CD4-positive, alpha-beta T cell treated with Interleukin-1 beta for 1 hour (primary cell): ENCODE measurements at regions not wholly inside any gene's neighbourhood (a gene's known extent, or its start where the extent isn't known, plus 50 kb on each side); places are given as distances from the start of the nearest gene placed in this dataset.
"Not testable (repeated sequence)": the region's sequence is repeated elsewhere in the genome, so short reads cannot be mapped to it uniquely, and the experiment has no call there.

Experiments
- DNase-seq, 2 donors: peaks; one replicate each; pipeline ENCODE4 v3.0.0-alpha.2; 2020 to 2022

DNA sequence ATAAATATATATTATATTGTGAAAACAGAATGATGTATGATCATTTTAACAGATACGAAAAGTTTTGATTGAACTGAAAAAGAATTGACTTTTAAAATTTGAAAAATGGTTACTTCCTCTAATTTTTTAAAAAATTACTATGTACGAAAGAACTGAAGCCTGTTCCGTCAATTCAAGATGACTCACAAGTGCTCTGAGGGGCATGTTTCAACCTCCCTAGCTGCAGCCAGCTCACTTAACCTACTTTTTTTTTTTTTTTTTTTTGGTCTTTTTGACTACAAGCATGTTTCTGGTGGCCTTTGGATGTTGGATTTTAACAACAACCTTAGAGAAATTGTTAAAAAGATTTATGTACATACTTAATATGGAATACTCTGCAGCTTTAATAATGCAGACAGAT lies 1139.3 kb downstream of the DIAPH3 start:
- no peak for DNase-seq

DNA sequence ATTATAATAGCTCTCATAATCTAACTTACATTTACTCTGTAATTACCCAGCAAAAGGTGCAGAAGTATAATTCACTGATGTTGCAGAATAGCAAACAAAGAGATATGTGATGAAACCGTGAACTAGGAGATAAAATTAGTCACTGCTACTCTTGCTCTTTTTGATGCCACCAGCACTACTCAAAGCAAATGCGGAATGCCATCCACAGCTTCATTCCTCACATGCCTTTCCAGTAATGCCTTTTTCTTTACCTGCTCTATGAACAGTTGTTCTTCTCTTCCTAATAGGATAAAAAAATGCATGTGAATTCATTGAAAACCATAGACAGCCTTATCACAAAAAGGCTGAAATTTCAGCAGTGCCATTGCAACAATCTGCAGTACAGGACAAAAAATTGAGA lies 1129.5 kb downstream of the DIAPH3 start:
- no peak for DNase-seq

DNA sequence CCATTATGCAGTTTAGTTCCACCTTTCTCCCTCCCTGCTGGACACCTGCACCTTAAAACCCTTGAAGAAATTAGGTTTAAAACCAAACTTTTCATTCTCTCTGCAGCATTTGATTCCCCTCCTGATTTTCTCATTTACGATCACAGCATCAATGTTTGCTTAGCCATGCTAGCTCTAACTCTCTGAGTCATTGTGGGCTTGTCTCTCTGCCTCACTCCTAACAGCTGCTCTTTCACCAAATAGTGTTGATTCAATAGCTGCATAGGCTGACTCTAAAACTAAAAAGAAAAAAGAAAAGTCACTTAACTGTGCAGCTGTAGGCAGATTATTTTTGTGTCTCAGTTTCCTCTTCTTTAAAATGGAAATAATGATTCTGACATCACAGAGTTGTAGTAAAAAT lies 1124.9 kb downstream of the DIAPH3 start:
- DNase-seq, result no peak

DNA sequence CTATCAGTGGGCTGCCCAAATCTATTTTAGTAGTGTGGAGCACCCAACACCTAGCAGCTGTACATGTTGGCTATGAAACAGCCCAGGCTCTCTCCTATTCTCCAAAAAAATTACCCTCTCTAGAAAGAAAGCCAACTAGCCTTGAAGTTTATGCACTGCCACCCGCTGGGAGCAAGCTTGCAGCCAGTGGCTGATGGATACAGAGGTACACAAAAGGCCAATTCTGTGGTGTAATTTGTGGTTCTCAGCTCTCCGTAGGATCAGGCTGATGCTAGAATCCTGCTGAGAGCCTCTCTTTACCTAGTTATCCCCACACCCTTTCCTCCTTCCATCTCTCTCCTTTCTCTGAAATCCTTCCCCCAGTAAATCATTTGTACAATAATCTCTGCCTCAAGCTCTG lies 1120.7 kb downstream of the DIAPH3 start:
- no peak for DNase-seq

DNA sequence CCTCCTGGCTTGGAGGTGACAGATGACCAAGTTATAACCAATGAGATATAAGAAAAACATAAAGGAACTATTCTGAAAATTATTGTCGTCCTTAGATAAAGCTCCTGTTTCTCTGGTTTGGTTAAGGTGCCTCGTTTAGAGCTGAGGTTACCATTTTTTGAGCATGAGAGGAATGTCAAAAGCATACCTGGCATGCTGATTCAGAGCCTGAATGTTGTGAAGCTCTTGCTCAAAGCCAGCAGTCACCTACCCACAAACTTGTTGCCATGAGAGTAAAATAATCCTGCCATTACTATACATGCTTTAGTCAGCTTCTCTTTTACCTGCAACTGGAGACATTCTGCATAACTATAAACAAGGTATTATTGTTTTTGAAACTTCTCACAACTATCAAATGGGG lies 1116.2 kb downstream of the DIAPH3 start:
- no peak for DNase-seq

DNA sequence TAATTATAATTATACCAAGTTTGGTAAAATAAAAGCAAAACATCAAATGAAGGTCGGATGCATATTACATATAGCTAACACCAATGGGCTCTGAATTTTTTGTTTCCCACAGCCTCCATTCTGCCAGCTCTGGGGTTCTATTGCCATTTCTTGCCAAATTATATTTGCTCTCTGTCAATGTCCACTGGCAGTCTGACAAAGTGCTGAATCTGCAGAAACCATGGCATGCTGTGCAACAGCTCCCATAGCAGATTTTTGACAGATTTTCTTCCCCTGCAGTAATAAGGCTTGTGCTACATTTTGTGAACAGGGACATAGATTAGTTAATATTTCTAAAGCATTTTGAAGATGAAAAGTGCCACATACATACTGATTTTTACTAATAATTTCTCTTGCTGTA lies 1102.1 kb downstream of the DIAPH3 start:
- no peak for DNase-seq

DNA sequence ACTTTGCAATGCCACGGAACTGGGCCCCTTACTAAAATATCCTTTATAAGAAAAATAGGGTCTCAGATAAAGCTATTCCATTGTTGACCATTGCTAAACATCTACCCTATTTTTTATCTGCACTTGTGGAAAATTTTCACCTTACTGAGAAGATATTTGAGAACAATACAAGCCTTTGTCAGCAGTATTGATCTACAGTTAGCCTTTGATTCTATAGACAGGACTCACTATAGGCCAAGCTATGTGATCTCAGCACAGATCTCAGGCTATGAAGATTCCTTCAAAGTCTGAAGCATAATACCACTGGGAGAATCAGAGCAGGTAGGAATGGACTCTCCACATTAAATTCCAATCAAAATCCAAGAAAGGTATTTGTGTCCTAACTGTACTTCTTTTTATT lies 1099.7 kb downstream of the DIAPH3 start:
- DNase-seq, result no peak

DNA sequence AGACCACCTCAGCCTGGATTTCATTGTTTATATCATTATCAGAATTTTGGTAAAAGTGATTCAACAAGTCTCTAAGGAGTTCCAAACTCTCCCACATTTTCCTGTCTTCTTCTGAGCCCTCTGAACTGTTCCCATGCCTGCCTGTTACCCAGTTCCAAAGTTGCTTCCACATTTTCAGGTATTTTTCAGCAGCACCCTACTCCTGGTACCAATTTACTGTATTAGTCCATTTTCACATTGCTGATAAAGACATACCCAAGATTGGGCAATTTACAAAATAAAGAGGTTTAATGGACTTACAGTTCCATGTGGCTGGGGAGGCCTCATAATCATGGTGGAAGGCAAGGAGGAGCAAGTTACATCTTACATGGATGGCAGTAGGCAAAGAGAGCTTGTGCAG lies 1087.3 kb downstream of the DIAPH3 start:
- not testable (repeated sequence) for DNase-seq

DNA sequence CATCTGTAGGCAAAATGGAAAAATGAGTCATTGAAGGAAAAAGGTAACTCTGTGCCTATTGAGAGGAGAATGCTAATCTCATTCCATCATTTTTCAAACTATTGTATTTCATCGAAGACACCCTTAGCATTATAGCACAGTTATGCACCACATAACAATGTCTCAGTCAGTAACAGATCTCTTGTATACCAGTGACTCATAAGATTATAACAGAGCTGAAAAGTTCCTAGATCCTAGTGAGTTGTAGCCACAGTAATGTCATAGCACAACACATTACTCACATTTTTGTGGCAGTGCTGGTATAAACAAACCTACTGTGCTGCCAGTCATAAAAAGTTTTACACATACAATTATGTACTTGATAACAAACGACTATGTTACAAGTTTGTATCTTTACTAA lies 1077.6 kb downstream of the DIAPH3 start:
- DNase-seq, result no peak

DNA sequence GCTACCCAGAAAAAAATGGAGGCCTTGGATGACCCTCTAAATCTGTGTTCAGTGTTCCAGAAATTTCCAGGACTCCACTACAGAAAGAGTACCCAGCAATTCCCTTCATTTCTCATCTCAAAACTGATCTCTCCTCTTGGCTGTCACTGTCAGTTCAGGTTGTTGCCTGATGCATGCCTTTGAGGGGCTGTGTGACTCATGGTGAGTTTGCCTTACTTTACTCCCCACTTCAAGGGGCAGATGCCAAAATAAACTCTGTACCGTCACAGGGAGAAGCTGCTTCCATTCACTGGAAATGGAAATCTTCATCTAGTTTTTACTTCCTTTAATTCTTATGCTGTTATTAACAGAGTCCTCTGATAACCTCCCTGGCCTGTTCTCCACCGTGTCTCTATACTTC lies 1075.0 kb downstream of the DIAPH3 start:
- DNase-seq, result no peak

DNA sequence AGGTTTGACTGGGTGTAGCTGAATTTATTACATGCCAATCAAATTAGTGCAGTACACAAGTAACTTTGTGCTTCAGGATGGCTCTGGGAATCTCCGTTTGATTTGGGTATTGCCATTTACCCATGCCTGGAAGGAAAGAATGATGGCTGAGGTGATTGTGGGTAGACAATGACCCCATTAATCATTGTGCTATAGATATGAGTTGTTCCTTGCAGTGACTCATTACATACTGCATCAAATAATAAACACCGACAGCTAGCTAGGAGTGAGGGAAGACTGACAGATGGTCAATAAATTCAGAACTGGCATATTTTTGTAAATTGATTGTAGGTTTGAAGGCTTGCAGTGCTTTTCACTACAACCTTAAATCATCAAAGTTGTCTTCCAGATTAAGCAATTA lies 1069.5 kb downstream of the DIAPH3 start:
- DNase-seq, result no peak

DNA sequence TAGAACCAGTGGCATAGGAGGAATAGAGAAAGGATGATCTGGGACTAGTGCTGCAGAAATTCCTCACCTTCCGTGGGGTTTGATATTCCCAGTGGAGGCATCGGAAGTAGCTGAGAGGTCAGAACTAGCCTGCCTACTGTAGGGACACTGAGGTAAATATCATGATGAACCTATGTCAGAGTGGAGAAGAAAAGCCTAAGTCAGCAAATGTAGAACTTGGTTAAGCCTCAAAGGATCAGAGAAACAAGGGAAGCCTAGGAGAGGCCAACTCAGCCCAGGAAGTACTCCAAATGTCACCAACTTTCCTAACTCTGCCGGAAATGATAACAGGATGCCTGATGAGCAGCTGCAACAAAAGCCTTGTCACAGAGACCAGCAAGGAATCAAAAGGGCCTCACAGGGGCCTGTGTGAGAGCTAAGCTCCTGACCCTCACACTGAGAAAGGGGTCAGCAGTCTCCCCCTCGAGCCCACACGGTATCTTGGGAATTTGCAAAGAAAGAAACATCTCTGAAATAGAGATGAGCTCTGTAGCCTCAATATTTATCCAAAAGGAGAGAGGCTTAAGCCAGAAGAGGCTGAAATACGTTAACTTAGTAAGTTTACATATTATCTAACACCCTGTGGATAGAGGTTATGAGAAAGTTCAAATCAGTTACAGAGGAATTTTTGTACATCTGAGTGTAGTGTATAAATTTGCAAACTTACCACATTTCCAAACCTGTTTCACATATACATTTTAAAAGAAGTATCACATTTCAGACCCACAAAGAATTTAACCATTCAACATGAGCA lies 1064.3 kb downstream of the DIAPH3 start:
- DNase-seq, result no peak

DNA sequence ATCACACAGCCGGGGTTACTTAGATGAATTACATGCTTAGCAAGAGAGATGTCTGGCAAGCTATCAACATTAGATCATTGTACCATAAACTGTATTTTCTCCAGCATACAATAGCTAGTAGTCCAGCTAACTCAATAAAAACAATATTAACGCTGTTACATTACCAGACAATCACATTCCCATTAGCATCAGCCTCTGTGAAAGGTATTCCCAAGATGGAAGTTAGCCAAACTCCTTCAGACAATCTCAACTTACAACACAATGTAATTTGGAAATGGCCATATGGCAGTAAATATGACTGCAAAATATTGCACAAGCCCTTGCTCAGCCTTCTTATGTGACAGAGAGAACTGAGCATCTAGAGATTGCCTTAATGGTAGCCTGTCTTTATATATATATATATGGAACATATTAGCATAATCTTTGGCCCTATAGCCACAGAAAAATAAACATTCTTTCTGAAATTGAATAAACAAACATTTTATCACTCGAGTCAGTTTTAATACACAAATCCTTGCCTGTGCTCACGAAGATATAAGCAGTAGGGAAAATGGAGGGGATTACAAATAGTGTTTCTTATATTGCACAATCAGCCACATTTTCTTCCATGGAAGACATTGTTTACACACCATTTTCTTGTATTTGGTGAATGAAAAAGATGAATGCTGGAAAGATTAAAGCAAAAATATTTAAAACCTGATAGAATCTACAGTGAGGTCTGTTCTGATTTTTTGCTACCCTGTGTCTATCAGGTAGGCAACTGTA lies 1060.5 kb downstream of the DIAPH3 start:
- DNase-seq, result no peak

DNA sequence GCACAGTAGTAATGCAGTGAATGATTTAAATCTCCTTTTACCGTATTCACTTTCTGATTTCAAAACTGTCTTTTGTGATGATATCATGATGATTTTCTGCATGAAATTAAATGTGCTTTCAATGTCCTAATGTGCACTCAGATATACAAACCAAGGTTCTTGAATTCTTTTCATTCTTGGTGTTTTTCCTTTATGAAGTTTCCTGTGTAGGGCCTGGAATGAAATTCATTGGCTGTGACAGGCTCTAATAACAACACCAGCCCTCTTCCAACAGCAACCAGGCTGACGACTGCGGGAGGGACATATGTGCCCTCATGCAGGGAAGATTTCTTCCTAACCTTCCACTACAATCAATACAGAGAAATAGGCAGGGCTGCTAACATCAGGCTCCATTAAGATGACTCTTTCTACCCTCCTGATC lies 1052.0 kb downstream of the DIAPH3 start:
- DNase-seq, result no peak

DNA sequence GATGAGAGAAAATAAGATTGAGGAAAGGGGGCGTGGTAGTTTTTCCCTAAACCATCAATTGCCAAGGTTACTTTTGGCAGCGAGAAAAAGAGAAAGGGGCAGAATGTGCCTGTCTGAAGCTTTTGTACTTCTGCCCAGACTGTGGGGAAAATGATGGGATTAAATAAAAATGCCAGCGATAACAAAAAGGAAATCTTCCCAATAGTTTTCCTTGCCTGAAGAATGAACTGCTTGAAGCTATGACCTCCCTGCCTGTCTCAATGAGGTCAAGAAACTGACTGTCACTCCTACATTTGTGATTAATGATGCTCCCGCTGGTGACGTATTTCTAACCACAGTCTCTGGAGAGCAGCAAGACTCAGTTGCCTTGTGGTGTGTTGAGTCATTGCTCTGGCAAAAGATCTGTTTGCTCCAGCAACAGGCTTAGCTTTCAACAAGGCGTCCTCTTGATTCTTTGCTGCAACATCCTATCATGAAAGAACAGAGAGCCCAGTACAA lies 1051.5 kb downstream of the DIAPH3 start:
- DNase-seq, result no peak

DNA sequence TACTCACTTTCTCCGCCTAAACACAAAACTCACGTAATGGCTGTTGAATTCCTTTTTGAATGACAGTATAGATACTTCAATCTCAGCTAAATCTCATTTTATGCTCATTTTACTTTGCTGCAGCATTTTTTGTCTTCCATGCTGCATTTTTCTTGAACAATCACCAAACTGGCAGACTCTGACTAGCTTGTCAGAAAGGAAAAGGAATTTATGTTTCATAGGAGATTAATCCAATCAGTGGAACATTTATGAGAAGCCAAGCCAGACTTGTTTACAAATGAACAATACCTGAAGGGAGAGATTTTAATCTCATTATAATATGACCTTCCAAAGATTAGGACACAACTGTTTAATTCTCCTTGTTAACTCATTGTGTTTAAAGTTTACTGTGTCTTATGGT lies 1044.3 kb downstream of the DIAPH3 start:
- no peak for DNase-seq

DNA sequence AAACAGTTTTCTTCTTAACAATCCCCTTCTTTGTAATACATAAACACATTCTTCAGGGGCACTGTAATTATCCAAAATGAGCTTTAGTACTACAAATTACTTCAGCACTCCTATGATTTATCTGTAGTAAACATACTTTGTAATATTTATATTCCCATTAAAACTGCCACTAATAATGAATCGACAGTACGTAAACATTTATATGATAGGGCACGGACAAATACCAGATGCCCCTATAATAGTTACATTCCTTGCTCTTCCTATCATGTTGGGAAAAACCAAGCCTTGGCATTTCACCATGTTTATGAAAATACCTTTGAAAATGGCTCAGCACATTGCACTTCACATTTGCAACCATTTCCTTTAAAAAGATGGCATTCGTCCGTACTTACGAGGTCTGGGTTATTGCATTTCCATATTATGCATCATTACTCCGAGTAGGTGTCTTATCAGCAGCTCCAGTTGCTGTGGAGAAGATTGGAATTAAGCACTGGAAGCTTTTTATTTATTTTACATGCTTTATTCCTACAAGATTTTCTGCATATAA lies 1043.4 kb downstream of the DIAPH3 start:
- no peak for DNase-seq

DNA sequence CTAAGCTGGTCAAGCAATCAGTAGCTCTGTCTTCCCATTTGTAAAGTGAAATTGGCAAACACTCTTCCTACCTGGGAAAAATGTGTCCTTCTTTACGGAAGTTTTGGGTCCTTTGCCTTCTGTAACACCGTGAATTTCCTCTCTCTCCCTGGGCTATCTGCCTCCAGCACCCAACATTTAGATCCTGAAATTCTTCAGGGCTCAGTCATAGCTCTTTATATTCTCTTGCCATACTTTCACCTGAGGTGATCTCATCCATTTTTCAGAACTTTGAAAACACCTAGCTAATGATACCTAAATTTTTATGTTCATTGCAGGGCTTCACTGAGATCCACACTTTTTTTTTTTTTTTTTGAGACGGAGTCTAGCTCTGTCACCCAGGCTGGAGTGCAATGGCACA lies 1042.2 kb downstream of the DIAPH3 start:
- no peak for DNase-seq

DNA sequence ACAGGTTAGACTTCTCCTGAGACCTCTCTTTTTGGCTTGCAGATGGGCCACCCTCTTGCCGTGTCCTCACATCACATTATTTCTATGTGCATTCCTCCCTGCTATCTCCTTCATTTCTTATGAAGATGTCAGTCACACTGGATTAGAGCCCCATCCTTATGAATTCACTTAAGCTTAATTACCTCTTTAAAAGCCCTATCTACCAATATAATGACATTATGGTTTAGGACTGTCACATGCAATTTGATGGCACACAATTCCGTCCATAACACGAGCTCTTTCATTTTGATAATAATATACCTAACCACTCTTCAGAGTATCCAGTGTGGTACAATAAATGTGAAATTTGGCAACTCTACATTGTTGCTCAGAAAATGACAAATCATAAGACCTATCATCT lies 1037.3 kb downstream of the DIAPH3 start:
- no peak for DNase-seq

DNA sequence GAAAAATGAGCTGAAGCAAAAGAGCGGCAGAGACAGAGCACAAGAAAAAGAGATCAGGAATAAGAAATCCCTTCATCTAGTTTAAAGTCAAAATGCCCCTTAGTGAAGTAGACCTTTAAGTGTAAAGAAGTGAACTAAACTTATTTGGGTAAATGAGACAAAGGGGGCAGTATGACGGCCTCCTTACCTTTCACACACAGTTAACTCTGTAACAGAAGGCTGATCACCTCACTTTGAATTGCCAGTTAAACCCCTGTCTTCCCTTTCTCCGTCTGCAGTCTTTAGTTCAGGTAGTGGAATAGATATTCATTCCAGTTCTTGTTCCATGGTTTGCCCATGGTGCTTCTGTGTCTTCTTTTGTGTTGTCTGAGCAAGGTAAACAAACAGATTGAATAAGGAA lies 1029.8 kb downstream of the DIAPH3 start:
- no peak for DNase-seq

DNA sequence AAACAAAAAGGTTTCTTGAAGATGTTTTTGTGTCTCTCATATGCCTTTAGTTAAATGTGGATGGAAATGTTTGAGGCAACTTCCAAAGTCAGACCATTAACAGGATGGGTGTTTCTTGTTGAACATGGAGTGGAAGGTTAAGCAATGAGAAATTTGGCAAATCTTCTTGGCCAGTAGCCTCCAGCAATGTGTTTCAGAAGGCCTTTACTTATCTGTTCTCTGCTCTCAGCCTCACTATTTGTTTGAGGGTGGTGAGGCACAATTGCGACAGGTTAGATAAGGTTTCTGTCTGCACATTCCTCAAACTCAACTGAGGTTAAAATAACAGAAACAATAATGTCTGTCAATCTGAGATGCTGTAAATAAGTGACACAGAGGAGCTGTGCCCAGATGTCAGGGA lies 1019.0 kb downstream of the DIAPH3 start:
- DNase-seq, result no peak

DNA sequence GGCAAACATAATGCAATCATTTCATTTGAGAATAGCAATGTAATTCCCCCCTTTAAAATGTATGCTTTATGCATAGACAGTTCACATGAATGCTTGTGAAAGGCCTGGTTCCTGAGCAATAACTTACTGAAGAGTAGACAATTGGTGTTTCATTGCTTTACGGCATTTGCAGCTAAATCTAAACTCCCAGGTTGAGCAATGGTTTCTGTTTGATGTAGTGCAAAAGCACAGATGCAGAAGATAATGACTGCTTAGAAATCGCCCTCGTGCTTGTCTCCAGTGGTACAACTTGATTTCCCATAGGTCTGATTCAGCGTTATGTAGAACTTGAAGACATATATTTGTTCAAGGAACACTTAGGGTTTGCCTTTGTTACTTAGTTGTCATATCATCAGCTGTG lies 1018.3 kb downstream of the DIAPH3 start:
- DNase-seq, result no peak

DNA sequence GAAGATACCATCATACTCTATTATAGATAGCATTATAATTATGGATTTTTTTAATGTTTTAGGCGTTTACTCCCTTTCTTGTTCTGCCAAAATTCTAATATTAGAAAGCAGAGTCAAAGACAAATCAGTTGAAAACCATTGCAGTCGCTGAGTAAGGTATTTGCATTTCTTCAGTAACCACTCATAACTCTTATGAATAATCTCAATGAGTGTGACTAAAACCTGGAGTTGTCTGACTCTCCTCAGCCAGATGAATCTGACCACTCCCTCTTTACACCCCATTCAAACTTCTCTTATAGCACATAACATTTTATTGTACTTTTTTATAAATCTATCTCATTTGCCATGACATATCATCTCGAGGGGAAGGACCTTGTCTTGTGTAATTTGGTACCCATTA lies 1006.5 kb downstream of the DIAPH3 start:
- no peak for DNase-seq

DNA sequence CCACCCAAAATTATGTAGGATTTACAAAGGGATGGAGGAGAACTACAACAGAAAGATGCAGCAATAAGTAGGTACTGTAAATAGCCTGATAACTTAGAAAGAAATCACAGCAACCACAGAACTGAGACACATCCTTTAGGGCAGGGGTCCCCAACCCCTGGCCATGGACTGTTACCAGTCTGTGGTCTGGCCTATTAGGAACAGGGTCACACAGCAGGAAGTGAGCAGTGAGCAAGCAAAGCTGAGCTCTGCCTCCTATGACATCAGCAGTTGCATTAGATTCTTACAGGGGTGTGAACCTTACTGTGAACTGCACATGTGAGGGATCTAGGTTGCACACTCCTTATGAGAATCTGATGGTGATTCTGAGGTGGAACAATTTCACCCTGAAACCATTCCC lies 997.6 kb downstream of the DIAPH3 start:
- DNase-seq, result no peak
